HuH-7.5 (cell line): ENCODE measurements at regions not wholly inside any gene's neighbourhood (a gene's known extent, or its start where the extent isn't known, plus 50 kb on each side); places are given as distances from the start of the nearest gene placed in this dataset.
"Not testable (repeated sequence)": the region's sequence is repeated elsewhere in the genome, so short reads cannot be mapped to it uniquely, and the experiment has no call there.

ENCODE experiments used
- DNase-seq: peaks from one replicate; pipeline ENCODE4 v3.0.0; 2011; ENCODE audit warnings: low spot score

DNA sequence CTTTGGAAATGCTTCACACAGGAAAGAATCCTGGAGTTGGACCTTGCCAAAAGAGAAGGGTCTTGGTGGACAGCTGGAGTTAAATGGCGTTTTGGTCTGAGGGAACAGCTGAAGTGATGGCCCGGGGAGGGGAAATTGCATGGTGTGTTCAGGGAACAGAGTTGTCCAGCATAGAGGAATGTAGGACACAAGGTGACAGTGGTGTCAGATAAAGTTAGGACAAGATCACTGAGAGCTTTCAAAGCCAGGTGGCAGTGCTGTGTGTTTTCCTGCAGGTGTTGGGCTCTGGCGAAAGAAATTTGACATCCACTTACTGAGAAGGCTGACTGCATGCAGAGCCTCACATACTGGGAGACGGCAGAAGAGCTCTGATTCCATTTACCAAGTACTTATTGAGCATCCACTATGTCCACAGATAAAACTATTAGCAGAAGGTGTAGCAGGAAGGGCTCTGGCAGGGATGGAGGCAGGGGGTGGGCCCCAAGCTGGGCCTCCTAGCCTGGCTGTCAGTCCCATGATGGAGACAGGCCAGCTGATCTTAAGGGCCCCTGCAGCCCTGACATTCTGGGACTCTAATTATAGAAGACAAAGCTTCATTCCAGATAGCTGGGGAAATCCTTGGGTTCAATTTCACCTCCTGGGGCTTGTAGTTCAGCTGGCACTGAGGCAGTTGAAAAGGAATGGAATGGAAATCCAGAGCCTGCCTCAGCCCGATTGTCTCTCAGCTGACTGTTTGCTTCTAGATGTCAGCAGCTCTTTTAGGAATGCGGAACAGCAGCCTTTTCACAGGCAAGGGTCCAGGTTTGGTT lies 150.2 kb upstream of the MAMLD1 start:
- no peak for DNase-seq

DNA sequence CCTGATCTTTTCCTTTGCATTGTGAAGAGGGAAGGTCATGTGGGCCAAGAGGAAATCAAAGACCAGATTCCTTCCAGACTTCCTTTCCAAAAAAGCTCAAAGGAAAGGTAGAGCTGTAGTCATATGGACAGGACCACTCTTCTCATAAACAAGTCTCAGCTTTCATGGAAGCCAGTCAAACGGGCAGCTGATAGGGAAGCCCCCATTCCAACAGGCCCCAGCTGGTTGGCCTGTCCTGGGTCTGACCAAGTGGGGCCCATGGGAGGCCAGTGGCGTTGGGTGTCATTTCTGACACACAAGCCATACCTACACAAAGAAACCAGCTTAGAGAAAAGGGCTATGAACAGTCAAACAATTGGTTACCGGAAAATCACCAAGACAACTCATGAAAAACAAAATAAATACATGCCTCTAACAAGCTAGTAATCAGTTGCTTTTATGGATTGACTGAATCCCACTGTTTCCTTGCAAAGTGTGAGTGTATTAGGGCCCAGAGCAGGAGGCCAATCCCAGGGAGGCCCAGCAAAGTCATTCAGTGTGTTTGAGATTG lies 149.6 kb upstream of the MAMLD1 start:
- DNase-seq, result no peak

DNA sequence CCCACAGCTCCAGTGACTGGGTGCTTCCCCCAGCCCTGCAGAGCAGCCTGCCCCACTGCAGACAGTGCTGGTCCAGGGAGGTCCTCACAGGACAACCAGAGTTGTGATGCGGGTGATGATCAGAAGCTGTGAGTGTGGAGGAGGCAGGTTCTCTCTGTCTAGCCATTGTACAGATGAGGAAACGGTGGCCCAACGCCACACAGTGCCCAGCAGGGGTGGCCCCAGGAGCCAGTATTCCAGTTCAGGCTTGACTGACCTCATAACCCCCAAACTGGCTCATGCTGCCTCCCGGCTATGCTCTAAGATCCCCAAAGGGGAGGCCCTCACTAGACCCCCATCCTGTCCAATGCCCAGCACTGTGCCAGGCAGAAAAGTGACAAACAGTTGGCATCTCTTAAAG lies 147.1 kb upstream of the MAMLD1 start:
- not testable (repeated sequence) for DNase-seq

DNA sequence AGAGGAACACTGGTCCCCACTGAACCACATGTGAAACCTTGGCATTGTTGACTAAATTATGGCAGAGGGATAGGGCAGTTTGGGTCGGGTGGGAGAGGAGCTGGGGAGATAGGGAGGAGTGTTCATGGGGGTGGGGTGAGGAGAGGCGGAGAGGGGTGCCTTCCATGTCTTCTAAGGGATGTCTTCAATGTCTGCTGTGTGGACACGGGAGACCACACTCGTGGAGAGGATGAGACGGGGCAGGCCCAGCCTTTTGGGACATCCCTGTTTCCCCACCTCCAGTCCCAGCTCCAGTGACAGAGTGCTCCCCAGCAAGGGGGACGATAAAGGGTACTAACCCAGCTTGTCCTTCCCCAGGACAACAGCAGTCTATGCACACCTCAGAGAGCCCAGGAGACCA lies 146.4 kb upstream of the MAMLD1 start:
- DNase-seq, result no peak

DNA sequence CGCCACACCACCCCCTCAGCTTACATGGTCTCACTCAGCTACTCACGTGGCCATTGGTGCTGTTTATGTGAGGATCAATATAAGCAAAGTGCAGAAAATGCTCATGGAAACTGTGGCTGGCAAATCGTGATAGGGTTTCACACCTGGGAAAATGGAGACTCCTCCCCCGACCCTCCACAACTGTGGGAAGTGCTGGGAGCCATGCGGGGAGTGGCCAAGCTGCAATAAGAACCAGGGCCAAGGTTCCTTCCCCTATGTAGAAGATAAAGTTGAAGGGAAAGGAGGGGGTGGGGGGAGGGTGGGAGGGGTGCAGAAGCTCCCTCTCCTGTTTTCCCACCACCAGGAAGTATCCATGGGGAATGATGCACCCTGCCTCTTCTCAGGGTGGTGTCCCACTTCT lies 145.5 kb upstream of the MAMLD1 start:
- no peak for DNase-seq

DNA sequence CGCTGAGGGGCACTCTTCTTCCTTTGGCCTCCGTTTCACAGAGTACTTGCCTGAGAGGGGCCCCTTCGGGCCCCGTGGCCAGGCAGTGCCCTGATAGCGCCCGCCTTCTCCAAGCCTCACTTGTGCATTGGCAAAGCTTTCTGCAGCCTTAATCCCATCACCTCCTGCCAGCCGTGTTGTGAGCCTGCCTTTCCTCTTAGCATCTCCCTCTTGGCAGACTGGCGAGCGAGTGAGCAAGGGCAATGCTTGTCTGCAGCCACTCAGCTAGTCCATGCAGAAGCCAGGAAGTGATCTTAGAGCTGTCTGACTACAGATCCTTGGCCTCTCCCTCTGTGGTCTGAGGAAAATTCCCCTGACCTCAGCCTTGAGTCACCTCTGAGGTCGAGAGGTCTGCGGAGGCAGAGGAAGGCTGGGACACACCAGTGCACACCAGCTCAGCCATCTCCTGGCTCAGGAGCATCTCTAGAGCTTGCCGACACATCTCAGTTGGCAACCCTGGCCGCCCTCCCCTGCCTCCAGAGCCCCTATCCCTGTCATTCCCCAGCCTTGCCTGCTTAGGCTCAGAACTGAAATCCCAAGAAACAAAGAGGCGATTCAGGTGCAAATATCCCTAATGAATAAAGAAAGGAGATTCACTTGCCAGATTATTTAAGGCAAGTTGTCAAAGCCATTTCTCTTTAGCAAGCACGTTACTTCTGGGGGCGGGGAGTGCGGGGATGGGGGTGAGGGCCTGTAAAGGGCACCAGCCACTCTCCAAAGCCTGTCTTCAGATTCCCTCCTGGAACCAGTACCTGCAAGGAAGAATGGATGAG lies 143.5 kb upstream of the MAMLD1 start:
- DNase-seq, result no peak

DNA sequence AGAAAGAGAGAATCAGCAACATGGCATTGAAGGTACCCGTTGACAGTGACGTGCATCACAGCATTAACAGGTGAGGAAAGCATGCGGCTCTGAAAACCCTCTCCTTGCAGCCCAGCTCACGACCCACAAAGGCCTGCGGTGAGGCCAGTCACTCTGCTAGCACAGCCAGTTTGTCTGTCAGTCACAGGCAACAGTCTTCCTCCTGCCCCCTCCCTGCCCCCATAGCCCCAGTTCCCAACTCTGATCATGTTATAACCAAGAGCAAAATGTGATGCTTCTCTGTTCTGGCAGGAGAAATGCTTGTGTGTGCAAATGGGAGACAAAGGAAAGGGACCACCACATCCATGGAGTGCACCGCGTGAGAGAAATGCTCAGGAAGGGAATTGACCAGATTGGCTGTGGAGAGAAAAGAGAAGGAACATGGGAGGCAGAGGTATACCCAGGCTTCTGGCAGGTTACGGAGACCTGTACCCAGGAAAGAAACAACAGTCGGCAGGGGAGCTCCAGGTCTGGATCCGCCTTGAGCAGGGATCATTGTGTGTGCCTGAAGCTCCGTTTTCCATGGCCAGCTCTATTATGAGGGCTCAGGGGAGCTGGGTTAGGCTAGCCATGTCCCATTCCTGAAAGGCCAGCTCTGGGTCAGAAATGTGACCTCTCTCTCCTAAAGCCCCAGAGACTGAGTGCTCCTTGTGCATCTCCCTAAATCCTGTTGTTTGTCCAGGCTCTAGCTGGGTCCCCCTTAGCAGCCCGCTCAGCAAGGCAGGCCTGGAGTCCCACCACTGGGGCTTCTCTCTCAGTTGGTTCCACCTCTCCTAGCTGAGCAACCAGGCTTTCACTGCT lies 139.7 kb upstream of the MAMLD1 start:
- no peak for DNase-seq

DNA sequence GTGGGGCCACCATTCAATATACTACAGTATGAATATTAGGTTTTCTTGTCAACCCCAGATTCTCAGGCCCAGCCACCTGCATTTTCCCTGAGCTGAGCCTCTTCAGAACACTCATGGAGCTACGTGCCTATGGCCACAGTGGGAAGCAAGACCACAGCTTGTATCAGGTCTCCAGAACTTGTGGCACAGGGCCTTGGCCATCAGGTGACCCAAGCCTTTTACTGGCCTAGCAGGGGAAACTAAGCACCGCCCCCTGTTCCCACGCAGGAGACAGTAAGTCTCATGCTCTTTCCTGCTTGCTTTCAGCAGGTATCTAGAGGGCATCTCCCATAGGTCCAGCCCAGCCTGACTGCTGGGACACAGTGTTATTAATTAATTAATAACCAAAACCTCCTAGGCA lies 138.4 kb upstream of the MAMLD1 start:
- no peak for DNase-seq

DNA sequence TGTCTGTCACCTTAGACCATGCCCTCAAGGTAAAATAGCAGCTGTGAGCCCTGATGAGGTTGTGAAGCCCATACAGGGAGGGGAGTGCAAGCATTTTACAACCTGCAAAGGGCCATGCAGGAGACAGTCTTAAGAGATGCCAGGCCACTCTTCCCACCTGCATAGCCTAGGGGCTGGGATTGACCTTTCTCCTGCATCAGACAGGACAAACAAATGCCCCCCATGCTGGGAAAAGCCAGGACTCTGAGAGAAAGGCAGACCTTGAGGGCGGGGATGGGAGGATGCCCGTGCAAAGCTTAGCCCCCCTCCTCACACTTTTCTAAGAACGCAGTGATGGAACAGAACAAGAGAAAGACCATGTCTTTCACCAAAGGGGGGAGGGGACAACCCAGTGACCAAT lies 137.9 kb upstream of the MAMLD1 start:
- DNase-seq, result no peak

DNA sequence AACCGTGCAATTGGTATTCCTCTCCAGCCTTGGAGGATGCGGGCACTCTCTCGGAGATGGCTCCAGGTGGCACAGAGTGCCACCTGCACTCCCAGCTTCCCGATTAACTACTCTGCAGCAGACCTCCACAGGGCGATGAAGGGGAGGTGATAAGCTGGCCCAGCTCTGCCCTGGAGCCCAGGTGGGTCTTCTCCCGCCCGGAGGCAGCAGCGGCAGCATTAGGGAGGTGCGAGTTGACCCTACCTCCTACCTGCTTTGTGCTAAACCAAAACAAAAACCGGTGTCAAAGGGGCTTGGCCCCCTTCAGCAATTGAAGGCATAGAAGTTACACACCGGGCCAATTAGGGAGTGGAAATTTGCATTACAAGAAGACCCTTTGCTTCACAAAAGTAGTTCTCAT lies 137.4 kb upstream of the MAMLD1 start:
- no peak for DNase-seq

DNA sequence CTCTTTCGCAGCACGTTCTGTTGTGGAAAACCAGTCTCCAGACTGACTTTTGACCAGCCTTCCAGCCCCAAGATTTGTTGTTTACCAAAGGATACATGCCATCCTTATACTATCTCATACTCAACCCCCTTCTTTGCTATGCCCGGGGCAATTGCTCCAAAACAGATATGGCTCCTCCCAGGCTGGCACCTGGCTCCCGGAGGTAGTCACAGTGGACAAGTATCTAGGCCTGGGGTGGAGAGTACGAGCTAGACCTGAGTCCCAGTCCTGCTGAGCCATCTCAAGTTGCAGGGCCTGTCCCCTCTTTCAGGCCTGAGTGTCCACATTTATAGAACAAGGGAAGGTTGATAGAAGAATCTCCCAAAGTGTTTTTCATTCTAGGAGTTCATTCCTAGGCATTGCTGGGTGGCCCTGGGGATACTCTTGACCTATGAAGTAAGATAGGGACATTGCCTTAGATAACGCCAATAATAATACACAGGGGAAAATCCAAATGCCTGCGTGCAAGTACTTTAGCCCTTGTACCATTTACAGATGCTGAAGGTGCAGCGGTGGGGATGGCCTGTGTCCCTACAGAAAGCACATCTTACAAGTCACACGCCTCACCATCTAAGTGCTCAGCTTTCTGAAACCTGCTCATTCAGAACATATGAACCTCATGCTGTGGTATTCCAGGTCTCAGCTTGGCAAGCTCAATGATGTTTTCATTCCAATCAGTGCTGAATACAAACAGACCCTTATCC lies 136.7 kb upstream of the MAMLD1 start:
- DNase-seq, result no peak

DNA sequence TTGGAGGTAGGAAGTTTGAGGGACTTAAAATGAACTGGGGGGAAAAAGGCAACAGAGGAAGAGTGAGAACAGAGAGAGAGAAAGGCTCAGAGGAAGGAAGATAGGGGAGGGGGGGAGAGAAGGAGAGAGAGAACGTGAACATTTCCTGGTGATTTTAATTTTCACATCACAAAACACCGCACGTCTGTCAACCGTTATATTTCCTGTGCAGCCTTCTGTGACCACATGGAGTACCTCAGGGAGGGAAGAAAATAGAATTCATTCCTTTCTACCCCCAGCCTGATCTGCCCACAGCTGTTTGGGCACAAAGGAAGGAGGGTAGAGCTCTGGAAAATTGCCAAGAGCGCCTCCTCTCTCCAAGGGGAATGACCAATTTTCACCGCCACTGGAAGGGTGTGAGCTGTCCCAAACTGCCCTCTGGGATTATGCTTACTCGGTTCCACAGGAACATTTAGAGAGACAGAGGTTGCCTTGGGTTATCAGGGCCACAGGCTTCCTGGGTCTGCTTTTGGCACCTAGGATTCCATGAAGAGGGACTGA lies 135.7 kb upstream of the MAMLD1 start:
- no peak for DNase-seq

DNA sequence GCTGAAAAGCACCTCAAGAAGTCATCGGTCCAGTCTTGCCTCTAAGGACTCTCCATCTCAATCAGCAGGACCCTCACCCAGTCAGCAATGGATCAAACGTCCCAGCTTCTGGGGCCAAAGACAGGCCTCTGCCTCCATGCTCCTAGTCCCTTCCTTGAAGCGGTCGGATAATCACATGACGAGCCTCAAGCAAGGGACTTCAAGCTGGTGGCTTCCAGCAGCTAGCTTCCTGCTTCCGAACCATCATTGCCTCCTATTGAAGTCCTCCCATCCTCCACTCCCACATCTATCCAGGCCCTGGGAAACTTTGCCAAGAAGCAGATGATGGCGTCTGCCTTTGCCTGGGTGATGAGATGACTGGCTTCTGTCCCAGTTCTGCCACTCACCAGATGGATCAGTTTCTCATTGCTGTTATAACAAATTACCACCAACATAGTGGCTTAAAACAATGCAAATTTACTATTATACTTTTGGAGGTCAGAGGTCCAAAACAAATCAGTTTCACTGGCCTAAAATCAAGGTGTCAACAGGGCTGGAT lies 135.2 kb upstream of the MAMLD1 start:
- DNase-seq, result no peak

DNA sequence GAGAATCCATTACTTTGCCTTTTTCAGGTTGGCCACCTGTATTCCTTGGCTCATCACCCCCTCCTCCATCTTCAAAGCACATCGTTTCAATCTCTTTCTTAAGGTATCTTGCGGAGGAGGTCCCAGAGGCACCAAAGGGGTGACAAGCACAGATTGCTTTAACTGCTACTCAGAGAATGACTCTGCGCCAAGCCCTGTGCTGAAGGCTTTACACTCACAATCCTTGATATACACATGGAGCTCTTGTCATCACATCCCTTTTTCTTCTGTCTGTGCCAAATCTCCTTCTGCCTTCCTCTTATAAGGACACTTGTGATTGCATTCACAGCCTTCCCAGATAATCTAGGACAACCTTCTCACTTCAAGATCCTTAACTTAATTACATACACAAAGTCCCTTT lies 134.7 kb upstream of the MAMLD1 start:
- no peak for DNase-seq

DNA sequence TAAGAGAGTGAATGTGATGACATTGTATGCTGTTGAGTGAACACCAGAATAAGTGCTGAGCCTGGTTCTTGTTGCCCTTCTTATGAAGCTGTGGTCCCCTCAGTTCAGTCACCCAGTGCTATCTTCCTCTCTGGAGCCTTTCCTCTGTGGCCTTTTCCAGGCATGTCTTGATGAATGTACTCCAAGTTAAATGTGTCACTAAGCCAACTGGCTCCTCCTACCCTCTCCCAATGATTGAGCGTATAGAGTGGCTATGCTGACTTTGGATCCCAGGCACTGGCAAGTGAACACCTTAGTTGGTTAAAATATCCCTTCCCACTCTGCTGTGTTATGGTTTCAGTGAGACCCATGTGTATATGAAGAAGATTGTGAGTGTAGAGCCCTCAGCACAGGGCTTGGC lies 134.1 kb upstream of the MAMLD1 start:
- no peak for DNase-seq

DNA sequence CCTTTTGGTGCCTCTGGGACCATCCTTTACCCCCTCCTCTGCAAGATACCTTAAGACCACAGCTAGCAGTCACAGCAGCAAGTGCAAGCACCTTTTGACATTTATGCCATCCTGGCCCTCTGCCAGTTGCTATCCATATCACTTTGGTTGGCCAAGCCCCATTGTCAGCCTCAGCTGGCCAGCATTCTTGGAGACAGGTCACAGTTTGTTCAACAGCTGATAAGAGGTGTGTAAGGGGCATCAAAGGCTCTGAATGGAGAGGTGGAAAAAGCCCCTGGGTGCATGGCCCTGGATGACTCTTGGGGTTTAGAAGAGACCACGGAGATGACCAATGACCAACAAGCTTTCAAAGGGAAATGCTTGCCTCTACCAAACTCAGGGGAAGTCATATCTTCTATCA lies 133.6 kb upstream of the MAMLD1 start:
- DNase-seq, result no peak

DNA sequence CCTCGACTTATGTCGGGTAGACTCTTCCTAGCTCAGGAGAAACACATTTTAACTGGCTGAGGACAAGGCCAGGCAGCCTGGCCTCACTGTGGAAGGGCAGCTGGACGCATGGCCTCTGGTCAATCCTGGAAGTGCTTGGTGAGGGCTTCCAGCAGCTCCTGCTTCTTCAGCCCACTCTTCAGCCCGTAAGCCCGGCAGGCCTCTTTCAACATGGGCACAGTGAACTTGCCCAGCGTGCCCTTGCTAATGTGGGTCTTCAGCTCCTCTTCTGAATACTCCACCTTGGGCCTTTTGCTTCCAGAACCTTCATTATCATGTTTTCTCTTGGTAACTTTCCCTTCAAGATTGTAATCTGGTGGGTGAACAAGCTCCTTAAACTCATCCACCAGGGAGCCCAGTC lies 132.2 kb upstream of the MAMLD1 start:
- DNase-seq, result not testable (repeated sequence)

DNA sequence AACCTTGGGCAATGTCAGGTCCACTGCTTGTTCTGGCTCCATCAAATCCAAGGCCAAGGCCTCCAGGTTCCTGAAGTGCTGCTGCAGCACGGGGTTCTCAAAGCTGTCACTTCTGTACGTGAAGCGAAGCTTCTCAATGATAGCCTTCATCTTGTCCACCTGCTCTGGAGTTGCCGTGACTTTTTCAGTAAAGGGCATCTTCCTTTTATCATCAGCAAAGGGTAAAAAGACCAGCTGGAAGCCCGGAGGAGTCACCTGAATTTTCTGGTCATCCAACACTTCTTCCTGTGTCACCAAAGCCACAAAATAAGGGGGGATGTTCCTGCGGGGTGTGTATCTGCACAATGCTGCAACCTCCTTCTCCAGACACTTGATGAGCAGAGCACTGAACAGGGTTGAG lies 131.7 kb upstream of the MAMLD1 start:
- not testable (repeated sequence) for DNase-seq

DNA sequence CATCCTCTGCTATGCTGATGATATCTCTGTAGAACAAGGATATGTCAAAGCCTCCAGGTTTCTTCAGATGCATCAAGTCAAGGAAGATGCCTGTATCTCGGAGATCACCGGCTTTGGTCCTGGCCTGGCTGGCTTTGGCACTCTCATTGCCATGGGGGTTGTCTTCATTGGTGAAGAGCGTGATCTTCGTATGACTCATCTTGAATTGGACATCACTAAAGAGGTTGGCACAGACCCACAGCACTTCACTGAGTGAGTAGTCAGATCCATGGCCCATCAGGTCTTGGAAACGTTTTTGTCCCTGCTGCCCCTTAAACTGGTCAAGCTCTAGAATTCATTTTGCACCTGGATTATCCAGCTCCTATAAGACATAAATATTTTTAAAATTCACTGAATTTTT lies 130.9 kb upstream of the MAMLD1 start:
- DNase-seq, result not testable (repeated sequence)

DNA sequence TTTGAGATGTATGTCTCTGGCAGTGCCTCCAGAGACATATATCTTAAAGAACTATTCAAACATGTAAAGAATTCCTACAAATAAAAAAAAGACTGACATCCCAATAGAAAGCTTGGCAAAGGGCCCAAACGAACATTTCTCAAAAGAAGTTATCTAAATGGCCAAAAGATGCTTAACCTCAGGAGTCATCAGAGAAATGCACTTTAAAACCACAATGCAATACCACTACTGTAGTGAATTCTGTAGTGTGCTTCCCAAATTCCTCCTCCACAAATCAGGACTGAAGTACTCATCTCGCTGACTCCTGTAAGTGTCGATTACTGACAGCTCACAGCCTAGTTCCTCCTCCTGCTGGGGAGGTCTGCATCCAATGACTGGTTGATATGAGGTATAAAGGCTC lies 129.0 kb upstream of the MAMLD1 start:
- no peak for DNase-seq

DNA sequence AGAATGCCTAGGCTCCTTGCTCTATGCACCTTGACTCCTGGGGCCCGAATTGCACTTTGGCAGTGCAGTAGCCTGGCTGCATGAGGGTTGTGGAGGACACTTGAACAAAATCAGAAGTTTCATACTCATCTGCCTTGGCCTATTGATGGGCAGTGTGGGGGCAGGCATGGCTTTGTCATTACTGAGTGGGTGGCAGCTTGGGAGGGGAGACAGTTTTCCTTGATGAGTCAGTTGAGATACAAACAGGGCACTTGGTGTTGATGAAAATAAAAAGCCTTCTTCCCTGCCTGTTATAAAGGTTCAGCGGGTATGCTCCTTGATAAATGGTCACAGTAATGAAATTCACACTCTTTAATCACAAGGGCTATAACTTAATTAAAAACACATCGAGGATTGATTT lies 126.8 kb upstream of the MAMLD1 start:
- no peak for DNase-seq
